ENCODE measurements at regions not wholly inside any gene's neighbourhood (a gene's known extent, or its start where the extent isn't known, plus 50 kb on each side); places are given as distances from the start of the nearest gene placed in this dataset.

GRCh38 chr2:126448611-126449010, 207.3 kb upstream of the GYPC start:
- no peak overlapping the region for H3K4me2 ChIP-seq (ENCODE audit: low read depth, low read length)
- no peak overlapping the region for H3K27ac ChIP-seq (ENCODE audit: extremely low read length, insufficient read depth, low read length)
- POLR2A ChIA-PET, result no interaction called here
- in situ Hi-C loops (cut with HindIII; ENCODE audit: extremely low pct_ligation_motif_present, low pct_unique_long_range_greater_than_20kb) (no loop called here), intact Hi-C loops (cut with micrococcal nuclease; ENCODE audit: unreplicated experiment) (no loop called here)
- no peaks in the 10 kb centered on the region for H3K4me1 ChIP-seq (ENCODE audit: insufficient read depth, low read length)
- H3K27me3 ChIP-seq (ENCODE audit: control insufficient read depth in 1 of 2, insufficient read depth in 2 of 2, low read length in 2 of 2), result no peaks in the 10 kb centered on the region
- DNase-seq (ENCODE audit: low spot score) (no peak), ATAC-seq (no peak), FAIRE-seq (no peak)
- no peaks in the 10 kb centered on the region for H3K36me3 ChIP-seq (replicated peaks in 1 of 2; ENCODE audit: control insufficient read depth in 1 of 2, insufficient read depth in 2 of 2, low read length in 2 of 2)
- H3K9me3 ChIP-seq (ENCODE audit: low read length), result no peaks in the 10 kb centered on the region
- H3K9ac ChIP-seq (ENCODE audit: insufficient read depth, low read depth, low read length), result no peak overlapping the region
- 4% methylated on average over 5 of the region's 5 CpGs for WGBS (ENCODE audit: low lambda C conversion rate)
- CTCF ChIA-PET (ENCODE audit: low intra/inter-chr PET ratio, low total read pairs), result no interaction called here
- BruUV-seq (replicated peaks), result no TSS peak
- TF ChIP-seq MAFF (IDR thresholded peaks at IDR 0.05; ENCODE audit: low read depth, low read length) (no peak), MLLT10 (CRISPR knock-in tag; IDR thresholded peaks at IDR 0.05) (no peak), SYNCRIP (IDR thresholded peaks at IDR 0.05; ENCODE audit: insufficient read depth, low read depth, low read length) (no peak), MYPOP (CRISPR knock-in tag; IDR thresholded peaks at IDR 0.05) (no peak), RARG (CRISPR knock-in tag; IDR thresholded peaks at IDR 0.05; ENCODE audit: low read depth) (no peak), CBX1 (IDR thresholded peaks at IDR 0.05; ENCODE audit: low read depth) (no peak), KDM6A (CRISPR knock-in tag; IDR thresholded peaks at IDR 0.05; ENCODE audit: low read depth) (no peak), ZBTB46 (CRISPR knock-in tag; IDR thresholded peaks at IDR 0.05; ENCODE audit: borderline replicate concordance) (no peak), ZNF572 (CRISPR knock-in tag; IDR thresholded peaks at IDR 0.05) (no peak), GTF2F1 (IDR thresholded peaks at IDR 0.05; ENCODE audit: low read length) (no peak), NCOA5 (CRISPR knock-in tag; IDR thresholded peaks at IDR 0.05) (no peak), FOXO4 (CRISPR knock-in tag; conservative IDR thresholded peaks at IDR 0.05) (no peak)
- TF ChIP-seq, protein P1, sequence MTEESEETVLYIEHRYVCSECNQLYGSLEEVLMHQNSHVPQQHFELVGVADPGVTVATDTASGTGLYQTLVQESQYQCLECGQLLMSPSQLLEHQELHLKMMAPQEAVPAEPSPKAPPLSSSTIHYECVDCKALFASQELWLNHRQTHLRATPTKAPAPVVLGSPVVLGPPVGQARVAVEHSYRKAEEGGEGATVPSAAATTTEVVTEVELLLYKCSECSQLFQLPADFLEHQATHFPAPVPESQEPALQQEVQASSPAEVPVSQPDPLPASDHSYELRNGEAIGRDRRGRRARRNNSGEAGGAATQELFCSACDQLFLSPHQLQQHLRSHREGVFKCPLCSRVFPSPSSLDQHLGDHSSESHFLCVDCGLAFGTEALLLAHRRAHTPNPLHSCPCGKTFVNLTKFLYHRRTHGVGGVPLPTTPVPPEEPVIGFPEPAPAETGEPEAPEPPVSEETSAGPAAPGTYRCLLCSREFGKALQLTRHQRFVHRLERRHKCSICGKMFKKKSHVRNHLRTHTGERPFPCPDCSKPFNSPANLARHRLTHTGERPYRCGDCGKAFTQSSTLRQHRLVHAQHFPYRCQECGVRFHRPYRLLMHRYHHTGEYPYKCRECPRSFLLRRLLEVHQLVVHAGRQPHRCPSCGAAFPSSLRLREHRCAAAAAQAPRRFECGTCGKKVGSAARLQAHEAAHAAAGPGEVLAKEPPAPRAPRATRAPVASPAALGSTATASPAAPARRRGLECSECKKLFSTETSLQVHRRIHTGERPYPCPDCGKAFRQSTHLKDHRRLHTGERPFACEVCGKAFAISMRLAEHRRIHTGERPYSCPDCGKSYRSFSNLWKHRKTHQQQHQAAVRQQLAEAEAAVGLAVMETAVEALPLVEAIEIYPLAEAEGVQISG (CRISPR knock-in tag; IDR thresholded peaks at IDR 0.05), result no peak
- H4K20me1 ChIP-seq (ENCODE audit: insufficient read depth, low read length), result no peaks in the 10 kb centered on the region
- H2AFZ ChIP-seq (ENCODE audit: low read length), result no peak overlapping the region
- no peak overlapping the region for H3K4me3 ChIP-seq (replicated peaks in 1 of 3; ENCODE audit: insufficient read depth in 1 of 3, low read depth in 2 of 3, low read length in 3 of 3)
- H3K79me2 ChIP-seq (ENCODE audit: insufficient read depth, low read length), result no peaks in the 10 kb centered on the region

Data from HepG2 (cell line).